Activated T-helper 17 cell treated with anti-CD3 and anti-CD28 coated beads, Interleukin-2, amount 50 U/mL, for 72 hours (primary cell): ENCODE measurements at regions not wholly inside any gene's neighbourhood (a gene's known extent, or its start where the extent isn't known, plus 50 kb on each side); places are given as distances from the start of the nearest gene placed in this dataset.
"Not testable (repeated sequence)": the region's sequence is repeated elsewhere in the genome, so short reads cannot be mapped to it uniquely, and the experiment has no call there.

ENCODE experiments used
- ATAC-seq: fragments of 150-1000 bp; cut with Tn5 transposase; replicated peaks from 2 replicates; pipeline ENCODE4 v1.10.0; 2021; ENCODE audit warnings: mild to moderate bottlenecking, moderate library complexity
- H3K27ac Mint-ChIP-seq: one replicate; pipeline ENCODE4 v1.8.0; 2022; ENCODE audit warnings: mixed read lengths
- H3K27me3 Mint-ChIP-seq: one replicate; pipeline ENCODE4 v1.8.0; 2022; ENCODE audit warnings: mixed read lengths
- H3K36me3 Mint-ChIP-seq: one replicate; pipeline ENCODE4 v1.8.0; 2022; ENCODE audit warnings: low read depth, mild to moderate bottlenecking, mixed read lengths
- H3K4me1 Mint-ChIP-seq: one replicate; pipeline ENCODE4 v1.8.0; 2022; ENCODE audit warnings: mixed read lengths
- H3K4me3 Mint-ChIP-seq: one replicate; pipeline ENCODE4 v1.8.0; 2022; ENCODE audit warnings: mild to moderate bottlenecking, mixed read lengths
- H3K9me3 Mint-ChIP-seq: one replicate; pipeline ENCODE4 v1.8.0; 2022; ENCODE audit warnings: mixed read lengths

GRCh38 chr21:13827666-13828065 lies 218.1 kb downstream of the POTED start:
- H3K36me3 Mint-ChIP-seq, H3K4me1 Mint-ChIP-seq, H3K27me3 Mint-ChIP-seq, H3K27ac Mint-ChIP-seq, H3K4me3 Mint-ChIP-seq, ATAC-seq, H3K9me3 Mint-ChIP-seq: not testable (repeated sequence)

DNA sequence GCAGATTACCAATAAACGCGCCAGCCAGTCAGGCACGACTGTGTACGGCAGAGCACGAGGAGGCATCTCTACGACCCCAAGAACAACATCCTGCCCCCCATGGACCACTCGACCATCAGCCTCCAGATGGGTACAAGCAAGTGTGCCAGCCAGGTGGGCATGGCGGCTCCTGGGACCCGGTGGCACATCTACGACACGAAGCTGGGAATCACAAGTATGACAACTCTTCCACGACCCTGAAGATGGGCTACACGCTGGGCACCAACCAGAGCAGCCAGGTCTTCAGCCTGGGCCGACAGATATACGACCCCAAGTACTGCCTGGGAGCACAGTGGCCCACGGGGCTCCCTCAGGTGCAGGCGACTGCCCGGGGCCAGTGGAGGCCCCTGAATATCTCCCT lies 217.6 kb downstream of the POTED start:
- Mint-ChIP-seq H3K4me1 (no peaks in the 10 kb centered on the region), H3K36me3 (no peaks in the 10 kb centered on the region)

GRCh38 chr21:13826511-13826910 lies 216.9 kb downstream of the POTED start:
- H3K27me3 Mint-ChIP-seq, H3K36me3 Mint-ChIP-seq, ATAC-seq, H3K4me3 Mint-ChIP-seq, H3K27ac Mint-ChIP-seq, H3K4me1 Mint-ChIP-seq, H3K9me3 Mint-ChIP-seq: not testable (repeated sequence)

More for the DNA sequence above, 217.6 kb downstream of the POTED start:
- Mint-ChIP-seq H3K27ac (no peak overlapping the region), H3K9me3 (peaks cover 4% of the 10 kb centered on the region), H3K4me3 (no peak overlapping the region), H3K27me3 (peaks cover 3% of the 10 kb centered on the region)
- ATAC-seq: no peak

DNA sequence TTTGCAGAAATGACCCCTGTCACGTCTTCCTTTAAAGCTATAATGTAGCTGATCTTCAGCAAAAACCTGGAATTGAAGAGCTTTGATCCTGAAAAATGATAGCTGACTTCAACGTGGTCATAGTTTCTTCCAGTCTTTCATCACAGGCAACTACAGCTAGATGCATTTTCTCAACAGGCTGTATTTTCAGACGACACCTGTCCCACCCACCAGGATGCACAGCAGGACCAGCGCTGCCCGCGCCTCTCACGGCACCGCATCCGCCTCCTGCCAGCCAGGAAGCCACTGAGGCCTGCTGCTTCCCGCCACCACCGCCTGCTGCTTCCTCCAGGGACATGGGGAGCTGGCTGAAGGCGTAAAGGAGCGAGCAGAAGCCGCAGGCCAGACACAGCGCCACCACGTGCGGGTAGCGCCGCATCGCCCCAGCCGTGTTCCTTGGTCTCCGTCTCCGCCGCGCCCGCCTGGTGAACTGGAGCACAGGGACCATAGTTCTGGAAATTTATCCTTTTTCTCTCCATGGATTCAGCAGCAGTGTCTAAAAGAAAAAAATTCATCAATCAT lies 215.7 kb downstream of the POTED start:
- not testable (repeated sequence) for H3K27me3 Mint-ChIP-seq, H3K9me3 Mint-ChIP-seq, H3K4me1 Mint-ChIP-seq, H3K27ac Mint-ChIP-seq, H3K4me3 Mint-ChIP-seq, H3K36me3 Mint-ChIP-seq, ATAC-seq

- not testable (repeated sequence) for H3K9me3 Mint-ChIP-seq, ATAC-seq, H3K27ac Mint-ChIP-seq, H3K36me3 Mint-ChIP-seq, H3K4me3 Mint-ChIP-seq, H3K27me3 Mint-ChIP-seq, H3K4me1 Mint-ChIP-seq
These were observed 210.7 kb downstream of the POTED start for GRCh38 chr21:13820286-13820685.

DNA sequence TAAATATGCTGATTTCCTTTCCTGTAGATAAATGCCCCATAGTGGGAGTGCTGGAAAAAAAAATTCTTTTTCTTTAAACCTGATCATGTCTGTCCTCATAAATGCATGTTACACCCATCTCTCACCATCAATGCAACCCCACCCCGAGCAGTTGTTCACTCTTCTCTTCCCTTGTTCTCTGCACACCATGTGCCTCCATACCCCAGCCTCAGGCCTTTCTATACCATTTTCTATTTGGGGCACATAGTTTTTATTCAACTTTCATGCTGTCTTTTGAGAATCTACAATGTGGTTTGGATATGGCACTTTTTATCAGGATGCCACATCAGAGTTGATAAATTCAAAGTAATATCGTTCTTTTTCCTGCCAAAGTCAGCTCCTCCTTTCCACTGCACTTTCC lies 202.6 kb downstream of the POTED start:
- ATAC-seq, H3K9me3 Mint-ChIP-seq, H3K27me3 Mint-ChIP-seq, H3K36me3 Mint-ChIP-seq, H3K4me1 Mint-ChIP-seq, H3K27ac Mint-ChIP-seq, H3K4me3 Mint-ChIP-seq: not testable (repeated sequence)

GRCh38 chr21:13810559-13810958 lies 201.0 kb downstream of the POTED start:
- not testable (repeated sequence) for H3K4me3 Mint-ChIP-seq, H3K36me3 Mint-ChIP-seq, H3K27me3 Mint-ChIP-seq, H3K9me3 Mint-ChIP-seq, H3K4me1 Mint-ChIP-seq, ATAC-seq, H3K27ac Mint-ChIP-seq

DNA sequence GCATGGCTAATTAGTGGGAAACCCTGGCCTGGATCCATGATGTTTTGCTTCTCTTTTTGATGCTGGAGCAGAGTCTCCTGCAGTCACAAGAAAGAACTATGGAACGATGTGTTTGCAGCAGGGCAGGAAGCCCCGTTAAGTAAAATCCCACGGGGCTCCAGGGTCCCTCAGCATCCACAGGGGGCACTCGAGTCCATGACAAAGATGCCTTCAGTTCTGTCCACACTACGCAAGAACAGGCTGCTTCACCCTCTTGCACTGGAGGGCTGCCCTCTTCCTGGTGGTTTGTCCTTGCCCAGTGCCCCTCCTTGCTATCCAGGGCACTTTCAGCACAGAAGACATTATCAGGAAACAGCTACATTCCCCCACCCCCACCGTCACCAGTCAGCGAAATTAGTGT lies 196.9 kb downstream of the POTED start:
- ATAC-seq, H3K4me1 Mint-ChIP-seq: not testable (repeated sequence)

DNA sequence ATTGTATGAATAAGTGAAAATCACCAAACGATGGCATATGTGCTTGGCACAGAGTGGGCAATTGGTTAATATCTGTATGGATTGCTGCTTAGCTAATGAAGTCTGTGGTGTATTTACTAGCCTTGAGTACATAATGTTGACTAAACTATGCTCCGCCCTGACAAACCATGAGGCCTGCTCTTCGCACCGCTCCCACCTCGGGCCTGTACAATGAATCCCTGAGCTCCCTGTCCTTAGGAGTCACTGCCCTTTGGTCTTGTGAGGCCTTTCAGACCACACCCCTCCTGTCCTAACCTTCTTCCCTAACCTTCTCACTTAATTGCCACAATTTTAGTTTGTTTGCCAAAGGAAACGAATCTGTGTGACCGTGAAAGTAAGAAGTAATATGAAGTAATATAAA lies 193.2 kb downstream of the POTED start:
- H3K4me1 Mint-ChIP-seq, H3K27me3 Mint-ChIP-seq, H3K4me3 Mint-ChIP-seq, ATAC-seq, H3K36me3 Mint-ChIP-seq, H3K9me3 Mint-ChIP-seq, H3K27ac Mint-ChIP-seq: not testable (repeated sequence)

More for the DNA sequence above, 196.9 kb downstream of the POTED start:
- H3K9me3 Mint-ChIP-seq, H3K27me3 Mint-ChIP-seq, H3K27ac Mint-ChIP-seq, H3K36me3 Mint-ChIP-seq, H3K4me3 Mint-ChIP-seq: not testable (repeated sequence)
